K562 (cell line): ENCODE measurements at regions not wholly inside any gene's neighbourhood (a gene's known extent, or its start where the extent isn't known, plus 50 kb on each side); places are given as distances from the start of the nearest gene placed in this dataset.

ENCODE experiments used
- ATAC-seq: fragments of 200-7000 bp; cut with Tn5 transposase; 3 replicates; pipeline ENCODE4 v1.9.1; 2020; ENCODE audit warnings: moderate library complexity
- BruUV-seq: library from RNA; stranded (reverse); fragments of 400-500 nt; replicated peaks from 2 replicates; lab custom pipeline; 2021; lab: Mats Ljungman, UMichigan
- CTCF ChIA-PET: fragments of 300-600 bp; formaldehyde crosslinking; extraction: SDS; loops from one replicate; lab custom pipeline; 2021; ENCODE audit warnings: low intra/inter-chr PET ratio; lab: Yijun Ruan, JAX
- POLR2A ChIA-PET: fragments of 300-600, 350-650 bp; sonication (Branson Sonifier 250); formaldehyde crosslinking; extraction: SDS; loops from one replicate; lab custom pipeline; 2021; ENCODE audit warnings: antibody characterized with exemption, inconsistent platforms; lab: Yijun Ruan, JAX
- DNase-seq, 4 experiments: peaks; one replicate each; pipeline versions ENCODE4 v3.0.0 to v3.0.0-alpha.2; 2011 to 2018; ENCODE audit warnings: low spot score in 3 of 4, mixed read lengths in 3 of 4; ENCODE audit errors: extremely low read depth in 1 of 4
- FAIRE-seq: peaks from 2 replicates; lab custom pipeline; 2011; peaks lifted over from hg19 to GRCh38; lab: Jason Lieb, UNC
- H2AFZ ChIP-seq: 2 replicates; pipeline ENCODE4 v1.6.0; 2011; ENCODE audit warnings: low read depth, low read length, control low read depth, inconsistent platforms
- H3K27ac ChIP-seq: fragments of 200-600 bp; 3 replicates; pipeline ENCODE4 v1.8.0; 2011; ENCODE audit warnings: low read depth, mild to moderate bottlenecking, control low read depth, inconsistent platforms, low read length, moderate library complexity, mixed read lengths; ENCODE audit errors: extremely low read depth
- H3K27me3 ChIP-seq, 2 experiments: fragments of 300-600 bp in 1 of 2; 2 replicates in 1 of 2; 3 replicates in 1 of 2; pipeline versions ENCODE4 v1.6.0 to v1.8.0; 2011; ENCODE audit warnings: inconsistent platforms in 2 of 2, low read length in 2 of 2, mild to moderate bottlenecking in 1 of 2, mixed read lengths in 1 of 2, moderate library complexity in 1 of 2; ENCODE audit not compliant: control insufficient read depth in 2 of 2, insufficient read depth in 2 of 2
- H3K36me3 ChIP-seq: fragments of 300-600 bp; 3 replicates; pipeline ENCODE4 v1.8.0; 2011; ENCODE audit warnings: mild to moderate bottlenecking, low read length, inconsistent platforms; ENCODE audit not compliant: control insufficient read depth, insufficient read depth
- H3K4me1 ChIP-seq, 2 experiments: fragments of 200-600 bp in 1 of 2; replicated peaks in 1 of 2; 2 replicates in 1 of 2; 3 replicates in 1 of 2; pipeline versions ENCODE4 v1.5.1 to v1.8.0; 2011; ENCODE audit warnings: inconsistent platforms in 2 of 2, low read length in 2 of 2, mild to moderate bottlenecking in 1 of 2, mixed read lengths in 1 of 2, moderate library complexity in 1 of 2; ENCODE audit not compliant: control insufficient read depth in 2 of 2, insufficient read depth in 2 of 2
- H3K4me2 ChIP-seq: 2 replicates; pipeline ENCODE4 v1.6.1; 2011; ENCODE audit warnings: low read length, control low read depth, inconsistent platforms, mixed read lengths; ENCODE audit not compliant: insufficient read depth
- H3K4me3 ChIP-seq: fragments of 200-600 bp; sonication (generic), shearing (Covaris generic); 2 replicates; pipeline ENCODE4 v1.5.1; 2016; ENCODE audit warnings: control low read depth, inconsistent platforms
- H3K79me2 ChIP-seq: fragments of 200-600 bp; 3 replicates; pipeline ENCODE4 v1.8.0; 2011; ENCODE audit warnings: low read length, inconsistent platforms; ENCODE audit not compliant: control insufficient read depth, insufficient read depth
- H3K9ac ChIP-seq, 2 experiments: 2 replicates each; pipeline versions ENCODE4 v1.6.0 to v1.6.1; 2011; ENCODE audit warnings: low read depth in 2 of 2, low read length in 2 of 2, control low read depth in 1 of 2, inconsistent platforms in 1 of 2, mild to moderate bottlenecking in 1 of 2, mixed read lengths in 1 of 2; ENCODE audit not compliant: insufficient read depth in 1 of 2
- H3K9me1 ChIP-seq: one replicate; pipeline ENCODE4 v1.6.0; 2011; ENCODE audit warnings: inconsistent platforms, mild to moderate bottlenecking, low read length, moderate library complexity; ENCODE audit not compliant: control insufficient read depth, insufficient read depth
- H3K9me3 ChIP-seq: replicated peaks from 2 replicates; pipeline ENCODE4 v1.5.1; 2011; ENCODE audit warnings: low read depth, low read length, inconsistent platforms; ENCODE audit not compliant: control insufficient read depth, insufficient read depth
- H4K20me1 ChIP-seq: replicated peaks from 2 replicates; pipeline ENCODE4 v1.6.1; 2011; ENCODE audit warnings: low read length, inconsistent platforms, mixed read lengths; ENCODE audit not compliant: control insufficient read depth, insufficient read depth
- ELF1 ChIP-seq: fragments of 200-800 bp; sonication (Bioruptor generic); IDR thresholded peaks from 2 replicates; pipeline ENCODE4 v1.6.1; 2016; ENCODE audit warnings: missing genetic modification characterization, missing compliant biosample characterization
- EP400 ChIP-seq: fragments of 450-650 bp; IDR thresholded peaks from 2 replicates; pipeline ENCODE4 v1.6.1; 2017; ENCODE audit warnings: antibody characterized with exemption, mild to moderate bottlenecking, moderate library complexity
- GABPB2 ChIP-seq: fragments of 250-450 bp; sonication (Bioruptor Pico); conservative IDR thresholded peaks from 2 replicates; pipeline ENCODE4 v1.5.1; 2021; ENCODE audit warnings: mild to moderate bottlenecking
- ILF3 ChIP-seq: fragments of 450-650 bp; IDR thresholded peaks from 2 replicates; pipeline ENCODE4 v1.6.1; 2018; ENCODE audit warnings: antibody characterized with exemption, mild to moderate bottlenecking, moderate library complexity, borderline replicate concordance
- MEF2A ChIP-seq: IDR thresholded peaks from 2 replicates; pipeline ENCODE4 v1.6.1; 2011; ENCODE audit warnings: low read depth, mild to moderate bottlenecking, low read length, moderate library complexity; ENCODE audit not compliant: control insufficient read depth
- RBFOX2 ChIP-seq: fragments of 200-400 bp; formaldehyde crosslinking; IDR thresholded peaks from 2 replicates; pipeline ENCODE4 v1.6.1; 2017; ENCODE audit warnings: low read depth, mild to moderate bottlenecking, low read length, moderate library complexity
- REST ChIP-seq, 2 experiments: fragments of 450-650 bp; formaldehyde crosslinking in 1 of 2; IDR thresholded peaks; 2 replicates each; pipeline versions ENCODE4 v1.4.0 to v1.6.1; 2014 to 2020; ENCODE audit warnings: mild to moderate bottlenecking in 2 of 2, borderline replicate concordance in 1 of 2, low read depth in 1 of 2
- TRIM28 ChIP-seq: fragments of 450-650 bp; IDR thresholded peaks from 2 replicates; pipeline ENCODE4 v1.6.1; 2017
- WGBS: fragments of 100-300 bp; shearing (Covaris generic); methylation state at CpG from one replicate; pipeline ENCODE4 v1.1.6; 2016; ENCODE audit warnings: low coverage, mixed read lengths; ENCODE audit not compliant: insufficient coverage; ENCODE audit errors: missing lambda C conversion rate; 5-methylcytosine and 5-hydroxymethylcytosine counted together
- in situ Hi-C: fragments of 300-500 bp; cut with MboI; formaldehyde crosslinking; loops from 4 replicates; pipeline ENCODE4 v1.15.0; 2018; ENCODE audit warnings: inconsistent platforms, mixed read lengths
- intact Hi-C: fragments of 100-400 bp; cut with micrococcal nuclease; formaldehyde crosslinking; loops from 2 replicates; pipeline ENCODE4 v1.14.2; 2022

DNA sequence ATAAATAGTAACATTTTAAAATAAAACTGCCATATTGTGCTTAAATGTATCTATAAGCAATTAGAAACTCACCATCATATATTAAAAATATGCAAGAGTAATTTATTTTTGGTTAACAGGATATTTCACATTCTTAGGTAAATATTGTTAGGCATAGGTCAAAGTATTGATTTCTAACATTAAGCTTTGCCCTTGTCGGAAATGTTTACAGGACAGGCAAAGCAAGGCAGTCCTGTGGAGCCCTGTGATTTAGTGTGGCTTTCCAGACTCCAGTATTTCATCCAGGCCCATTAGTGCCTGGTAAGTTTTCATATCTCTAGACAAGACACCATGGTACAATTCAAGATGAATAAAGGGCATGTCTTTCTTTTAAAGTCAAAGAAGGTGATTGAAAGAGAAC lies 114.9 kb upstream of the LARGE1 start:
- in situ Hi-C loops (no loop called here), intact Hi-C loops (no loop called here)
- Histone ChIP-seq H3K27me3 (no peaks in the 10 kb centered on the region), H3K36me3 (no peaks in the 10 kb centered on the region), H3K4me2 (no peak overlapping the region), H4K20me1 (no peaks in the 10 kb centered on the region), H2AFZ (no peak overlapping the region), H3K79me2 (no peaks in the 10 kb centered on the region), H3K9ac (no peak overlapping the region), H3K9me3 (no peaks in the 10 kb centered on the region)
- ATAC-seq (no peak), DNase-seq (no peak)
- no TSS peak for BruUV-seq
- POLR2A ChIA-PET = no interaction called here
- 8% methylated on average over 1 of the region's 1 CpG for WGBS
- CTCF ChIA-PET = no interaction called here
- TF ChIP-seq EP400 (no peak), TRIM28 (no peak), ELF1 (tag) (no peak)
- TF ChIP-seq, all 486 proteins: peak for 0
- Histone ChIP-seq H3K4me3 (no peak overlapping the region), H3K9me1 (no peaks in the 10 kb centered on the region), H3K27ac (no peak overlapping the region), H3K4me1 (no peaks in the 10 kb centered on the region)
- FAIRE-seq = no peak

GRCh38 chr22:34036931-34037330 lies 116.7 kb upstream of the LARGE1 start:
- no peaks in the 10 kb centered on the region for H4K20me1 ChIP-seq
- H3K27me3 ChIP-seq = no peaks in the 10 kb centered on the region
- H3K36me3 ChIP-seq = no peaks in the 10 kb centered on the region
- no peak overlapping the region for H2AFZ ChIP-seq
- no peak overlapping the region for H3K4me2 ChIP-seq
- WGBS = 0% methylated on average over 2 of the region's 2 CpGs
- ChIA-PET POLR2A (no interaction called here), CTCF (no interaction called here)
- TF ChIP-seq GABPB2 (CRISPR knock-in tag) = no peak
- no peak for TF ChIP-seq RBFOX2
- no peak for TF ChIP-seq MEF2A
- TF ChIP-seq REST (IDR thresholded peaks at IDR 0.05; ENCODE audit: borderline replicate concordance) = peak; percentile 22; the same call in 1 of the 2 replicates
- no peak for TF ChIP-seq REST (CRISPR knock-in tag; IDR thresholded peaks at IDR 0.05; ENCODE audit: low read depth)
- no peak for TF ChIP-seq ILF3
- BruUV-seq = no TSS peak
- FAIRE-seq = no peak
- H3K9me3 ChIP-seq = no peaks in the 10 kb centered on the region
- no peak overlapping the region for H3K4me3 ChIP-seq
- no peak overlapping the region for H3K9ac ChIP-seq
- H3K79me2 ChIP-seq = no peaks in the 10 kb centered on the region
- intact Hi-C loops (no loop called here), in situ Hi-C loops (no loop called here)
- no peaks in the 10 kb centered on the region for H3K9me1 ChIP-seq
- H3K27ac ChIP-seq = no peak overlapping the region
- no peak for ATAC-seq
- no peak for DNase-seq
- no peaks in the 10 kb centered on the region for H3K4me1 ChIP-seq
